HG02798 (cell line): ENCODE measurements at regions not wholly inside any gene's neighbourhood (a gene's known extent, or its start where the extent isn't known, plus 50 kb on each side); places are given as distances from the start of the nearest gene placed in this dataset.

Experiments
- ATAC-seq: cut with Tn5 transposase; IDR thresholded peaks from one replicate; pipeline ENCODE4 v1.9.1; 2021; ENCODE audit warnings: mild to moderate bottlenecking; ENCODE audit not compliant: unreplicated experiment, poor library complexity

- ATAC-seq, result no peak
These were observed 163.0 kb upstream of the PPP2R2D start for GRCh38 chr10:131737543-131738395.

DNA sequence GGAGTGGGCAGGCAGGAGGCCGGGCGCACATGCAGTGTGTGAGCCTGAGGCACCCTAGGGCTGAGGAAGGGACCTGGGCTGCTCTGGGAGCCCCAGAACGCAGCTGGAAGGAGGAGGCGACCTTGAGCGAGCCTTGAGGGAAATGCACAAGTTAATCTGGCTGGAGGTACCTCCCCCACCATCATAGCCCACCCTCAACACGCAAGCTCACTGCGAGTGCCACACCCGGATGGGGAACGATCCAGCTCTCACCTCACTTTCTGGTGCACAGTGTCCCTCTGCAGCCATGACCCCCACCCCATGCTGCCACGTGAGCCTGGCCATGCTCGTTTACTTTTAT lies 162.4 kb upstream of the PPP2R2D start:
- no peak for ATAC-seq

DNA sequence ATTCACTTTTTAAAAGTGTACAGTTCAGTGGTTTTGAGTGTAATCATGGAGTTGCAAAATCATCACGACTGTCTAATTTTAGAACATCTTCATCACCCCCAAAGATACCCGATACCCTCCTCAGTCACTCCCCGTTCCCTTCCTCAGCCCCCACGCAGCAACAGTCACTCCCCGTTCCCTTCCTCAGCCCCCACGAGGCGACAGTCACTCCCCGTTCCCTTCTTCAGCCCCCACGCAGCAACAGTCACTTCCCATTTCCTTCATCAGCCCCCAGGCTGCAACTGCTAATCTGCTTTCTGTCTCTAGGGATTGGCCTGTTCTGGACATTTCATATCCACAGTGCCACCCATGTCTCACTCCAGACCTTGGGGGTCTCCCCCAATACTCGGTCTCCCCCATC lies 161.6 kb upstream of the PPP2R2D start:
- ATAC-seq, result no peak

DNA sequence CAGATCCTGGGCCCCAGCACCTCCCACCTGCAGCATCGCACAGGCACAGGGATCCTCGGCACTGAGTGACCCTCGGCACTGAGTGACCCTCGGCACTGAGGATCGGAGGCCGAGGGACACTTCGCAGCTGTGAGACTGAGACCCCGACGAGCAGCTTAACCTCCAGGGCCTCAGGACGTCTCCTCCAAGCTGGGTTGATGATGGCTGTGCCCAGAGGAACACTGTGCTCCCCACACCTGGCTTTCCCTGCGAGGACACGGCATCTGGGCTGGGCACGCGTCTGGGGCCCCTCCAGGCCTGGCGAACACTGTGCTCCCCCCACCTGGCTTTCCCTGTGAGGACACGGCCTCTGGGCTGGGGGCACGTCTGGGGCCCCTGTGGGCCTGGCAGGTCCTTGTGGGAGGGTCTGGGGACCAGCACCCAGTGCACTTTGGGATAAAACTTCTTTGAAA lies 158.3 kb upstream of the PPP2R2D start:
- ATAC-seq, result no peak

- peak; percentile 75 for ATAC-seq
These were observed 157.3 kb upstream of the PPP2R2D start for GRCh38 chr10:131743190-131744151.

DNA sequence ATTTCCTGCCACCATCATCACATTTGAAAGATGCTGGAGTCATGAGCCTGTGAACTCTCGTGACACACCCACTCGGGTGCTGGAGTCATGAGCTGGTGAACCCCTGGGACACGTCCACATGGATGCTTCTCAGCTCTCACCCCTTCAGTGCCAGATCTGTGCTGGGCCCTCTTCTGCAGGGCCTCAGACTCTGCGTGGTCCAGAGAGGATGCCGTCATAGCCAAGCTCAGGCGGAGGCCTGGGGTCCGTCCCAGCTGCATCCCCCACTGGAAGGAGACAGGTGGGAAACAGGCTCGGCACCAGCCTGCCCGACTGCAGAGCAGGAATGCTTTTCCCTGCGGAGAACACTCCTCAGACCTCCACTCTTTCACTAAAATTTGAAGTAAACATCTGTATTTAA lies 156.5 kb upstream of the PPP2R2D start:
- no peak for ATAC-seq

DNA sequence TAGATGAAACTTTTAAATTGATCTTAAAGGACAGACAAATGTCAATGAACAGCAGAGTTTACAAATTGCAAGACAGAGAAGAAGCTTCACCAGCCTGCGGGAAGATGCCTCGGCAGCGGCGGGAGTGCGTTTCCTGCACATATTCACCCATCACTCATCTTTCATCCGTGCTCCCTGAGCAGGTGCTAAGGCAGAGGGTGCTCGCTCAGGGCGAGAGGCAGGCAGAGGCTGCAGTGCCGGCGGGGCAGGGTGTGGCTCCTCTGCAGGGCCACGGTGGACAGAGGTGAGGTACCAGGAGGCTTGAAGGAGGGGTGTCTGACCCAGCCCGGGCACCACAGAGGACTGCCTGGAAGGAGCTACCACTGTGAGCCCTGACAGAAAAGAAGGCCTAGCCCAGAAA lies 155.2 kb upstream of the PPP2R2D start:
- no peak for ATAC-seq

DNA sequence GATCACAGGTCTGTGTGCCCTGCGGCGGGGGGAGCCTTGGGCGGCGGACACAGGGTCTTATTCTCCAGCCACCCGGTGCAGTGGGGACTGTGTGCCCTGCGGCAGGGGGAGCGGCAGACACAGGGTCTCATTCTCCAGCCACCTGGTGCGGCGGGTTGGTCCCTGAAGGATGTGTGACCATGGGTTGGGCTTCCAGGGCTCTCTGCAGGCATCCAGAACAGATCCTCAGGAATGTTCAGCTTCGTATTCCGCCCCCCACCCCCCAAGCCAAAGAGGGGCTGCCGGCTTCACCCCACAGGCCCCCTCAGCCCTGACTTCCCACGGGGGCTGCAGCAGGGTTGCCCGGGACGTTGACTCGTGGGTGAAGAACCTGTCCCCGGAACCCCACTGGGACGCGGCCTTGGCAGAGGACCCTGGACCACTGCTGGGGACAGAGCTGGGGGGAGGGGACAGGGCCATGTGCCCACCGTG lies 154.5 kb upstream of the PPP2R2D start:
- no peak for ATAC-seq

DNA sequence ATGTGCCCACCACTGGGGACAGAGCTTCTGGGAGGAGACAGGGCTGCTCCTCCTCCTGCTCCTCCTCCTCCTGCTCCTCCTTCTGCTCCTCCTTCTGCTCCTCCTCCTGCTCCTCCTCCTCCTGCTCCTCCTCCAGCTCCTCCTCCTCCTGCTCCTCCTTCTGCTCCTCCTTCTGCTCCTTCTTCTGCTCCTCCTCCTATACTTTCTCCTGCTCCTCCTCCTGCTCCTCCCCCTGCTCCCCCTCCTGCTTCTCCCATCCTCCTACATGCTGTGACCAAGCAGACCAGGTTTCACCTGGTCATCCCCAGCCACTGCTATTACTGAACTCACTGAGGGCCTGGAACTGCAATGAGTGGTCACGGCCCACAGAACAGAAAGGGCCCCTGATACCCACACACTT lies 154.0 kb upstream of the PPP2R2D start:
- no peak for ATAC-seq

DNA sequence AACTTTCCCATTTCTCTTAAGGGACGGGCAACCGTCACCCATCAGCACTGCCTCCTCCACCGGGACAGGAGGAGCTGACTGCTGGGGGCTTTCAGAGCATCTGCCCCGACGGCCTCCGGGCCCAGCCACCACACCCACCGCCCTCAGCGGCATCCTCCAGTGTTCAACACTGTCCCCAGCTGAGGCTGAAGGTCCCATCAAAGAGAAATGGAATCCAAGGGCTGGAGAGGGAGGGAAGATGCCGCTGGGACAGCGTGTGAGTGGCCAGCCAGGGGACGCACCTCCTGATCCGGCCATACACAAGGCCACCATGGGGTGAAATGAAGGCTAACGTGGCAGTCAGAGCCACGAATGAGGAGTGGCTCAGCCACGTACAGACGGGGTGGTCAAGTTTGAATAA lies 153.6 kb upstream of the PPP2R2D start:
- no peak for ATAC-seq

GRCh38 chr10:131747791-131748190 lies 153.0 kb upstream of the PPP2R2D start:
- ATAC-seq, result no peak

- ATAC-seq, result no peak
These were observed 152.6 kb upstream of the PPP2R2D start for GRCh38 chr10:131748191-131748590.

GRCh38 chr10:131748831-131749766 lies 151.7 kb upstream of the PPP2R2D start:
- ATAC-seq, result no peak

GRCh38 chr10:131749767-131750142 lies 151.1 kb upstream of the PPP2R2D start:
- no peak for ATAC-seq

- ATAC-seq, result no peak
These were observed 150.5 kb upstream of the PPP2R2D start for GRCh38 chr10:131750171-131750895.

- no peak for ATAC-seq
These were observed 149.6 kb upstream of the PPP2R2D start for GRCh38 chr10:131750973-131751826.

DNA sequence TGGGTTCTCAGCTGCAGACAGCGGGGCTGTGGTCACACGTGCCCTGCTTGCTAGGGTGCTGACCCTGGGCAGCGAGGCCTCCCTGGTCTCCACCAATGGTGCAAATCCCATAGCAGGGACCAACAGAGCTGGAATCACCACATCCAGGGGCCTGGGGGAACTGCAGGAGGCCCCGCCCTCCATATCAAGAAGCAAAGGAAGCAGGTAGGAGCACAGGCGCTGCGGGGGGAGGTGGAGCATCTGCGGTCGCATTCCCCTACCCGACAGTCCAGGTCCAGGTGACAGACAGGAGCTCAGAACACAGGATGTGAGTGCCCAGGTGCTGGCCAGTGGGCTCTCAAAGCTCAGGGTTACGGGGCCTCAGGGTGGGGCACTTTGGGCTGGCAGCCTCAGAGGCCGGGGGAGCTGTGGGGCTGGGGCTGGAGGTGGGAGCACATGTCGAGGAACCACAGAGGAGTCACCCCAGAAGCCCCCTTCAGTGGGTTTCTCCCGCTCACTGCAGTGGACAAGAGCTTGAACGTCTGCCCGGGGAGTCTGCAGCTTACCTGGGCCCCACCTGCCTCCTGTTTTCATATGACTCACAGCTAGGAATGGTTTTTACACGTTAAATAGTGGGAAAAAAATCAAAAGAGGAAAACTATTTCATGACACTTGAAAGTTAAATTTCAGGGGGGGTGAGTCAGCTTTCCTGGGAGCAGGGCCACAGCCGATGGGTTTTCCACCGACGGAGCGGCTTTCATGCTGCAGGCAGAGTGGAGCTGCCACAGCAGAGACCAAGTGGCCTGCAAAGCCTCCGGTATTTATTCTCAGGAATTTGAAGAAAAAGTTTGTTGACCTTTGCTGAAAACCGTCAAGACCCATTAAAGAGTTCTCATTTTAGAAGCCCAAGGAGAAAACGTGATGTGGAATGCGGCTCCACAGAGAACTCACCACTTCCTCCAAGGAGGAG lies 148.7 kb upstream of the PPP2R2D start:
- no peak for ATAC-seq
